Stomach smooth muscle (tissue), 2 donors: ENCODE measurements at regions not wholly inside any gene's neighbourhood (a gene's known extent, or its start where the extent isn't known, plus 50 kb on each side); places are given as distances from the start of the nearest gene placed in this dataset.
"Not testable (repeated sequence)": the region's sequence is repeated elsewhere in the genome, so short reads cannot be mapped to it uniquely, and the experiment has no call there.

ENCODE experiments used
- H3K27ac ChIP-seq: one replicate; pipeline ENCODE4 v1.7.0; 2013; ENCODE audit warnings: mild to moderate bottlenecking, low read length, inconsistent platforms
- H3K27me3 ChIP-seq, 2 donors: one replicate each; pipeline ENCODE4 v1.7.0; 2013; ENCODE audit warnings: low read length in 2 of 2; ENCODE audit not compliant: insufficient read depth in 2 of 2, control insufficient read depth in 1 of 2
- H3K36me3 ChIP-seq, 2 donors: one replicate each; pipeline ENCODE4 v1.7.0; 2013; ENCODE audit warnings: low read length in 2 of 2; ENCODE audit not compliant: control insufficient read depth in 2 of 2, insufficient read depth in 2 of 2
- H3K4me1 ChIP-seq: one replicate; pipeline ENCODE4 v1.7.0; 2013; ENCODE audit warnings: low read length; ENCODE audit not compliant: control insufficient read depth, insufficient read depth
- H3K4me3 ChIP-seq, 2 donors: one replicate each; pipeline ENCODE4 v1.7.0; 2013; ENCODE audit warnings: low read length in 2 of 2
- H3K9ac ChIP-seq, 2 donors: one replicate each; pipeline ENCODE4 v1.7.0; 2013; ENCODE audit warnings: low read length in 2 of 2, mild to moderate bottlenecking in 1 of 2
- H3K9me3 ChIP-seq, 2 donors: one replicate each; pipeline ENCODE4 v1.7.0; 2013; ENCODE audit warnings: low read length in 2 of 2; ENCODE audit not compliant: control insufficient read depth in 2 of 2
- donor health status: healthy.
- donor health status: Pancreatic carcinoma.

DNA sequence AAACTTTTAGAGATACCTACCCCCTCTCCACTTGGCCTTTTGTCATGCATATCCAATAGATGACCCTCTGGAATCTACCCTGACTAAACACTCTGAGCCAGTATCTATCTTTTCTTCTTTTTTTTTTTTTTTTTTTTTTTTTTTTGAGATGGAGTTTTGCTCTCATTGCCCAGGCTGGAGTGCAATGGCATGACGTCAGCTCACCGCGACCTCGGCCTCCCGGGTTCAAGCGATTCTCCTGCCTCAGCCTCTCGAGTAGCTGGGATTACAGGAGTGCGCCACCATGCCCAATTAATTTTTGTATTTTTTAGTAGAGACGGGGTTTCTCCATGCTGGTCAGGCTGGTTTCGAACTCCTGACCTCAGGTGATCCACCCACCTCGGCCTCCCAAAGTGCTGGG is 50.8 kb upstream of the GRIN2B start:
- not testable (repeated sequence) for H3K9me3 ChIP-seq, H3K4me3 ChIP-seq, H3K27me3 ChIP-seq, H3K27ac ChIP-seq, H3K9ac ChIP-seq, H3K36me3 ChIP-seq, H3K4me1 ChIP-seq

- H3K4me3 ChIP-seq = no peak overlapping the region
- H3K36me3 ChIP-seq = no peaks in the 10 kb centered on the region
- H3K9me3 ChIP-seq = no peaks in the 10 kb centered on the region
- no peak overlapping the region for H3K9ac ChIP-seq
- H3K27me3 ChIP-seq = no peaks in the 10 kb centered on the region
- H3K4me1 ChIP-seq = no peaks in the 10 kb centered on the region
- H3K27ac ChIP-seq = no peak overlapping the region
Measured at GRCh38 chr12:14043776-14044175, 62.4 kb upstream of the GRIN2B start.

- no peak overlapping the region for H3K4me3 ChIP-seq
- no peak overlapping the region for H3K27ac ChIP-seq
- no peaks in the 10 kb centered on the region for H3K36me3 ChIP-seq
- no peaks in the 10 kb centered on the region for H3K27me3 ChIP-seq
- H3K9ac ChIP-seq = no peak overlapping the region
- H3K9me3 ChIP-seq = no peaks in the 10 kb centered on the region
- no peaks in the 10 kb centered on the region for H3K4me1 ChIP-seq
Measured at GRCh38 chr12:14048941-14049545, 67.6 kb upstream of the GRIN2B start.

DNA sequence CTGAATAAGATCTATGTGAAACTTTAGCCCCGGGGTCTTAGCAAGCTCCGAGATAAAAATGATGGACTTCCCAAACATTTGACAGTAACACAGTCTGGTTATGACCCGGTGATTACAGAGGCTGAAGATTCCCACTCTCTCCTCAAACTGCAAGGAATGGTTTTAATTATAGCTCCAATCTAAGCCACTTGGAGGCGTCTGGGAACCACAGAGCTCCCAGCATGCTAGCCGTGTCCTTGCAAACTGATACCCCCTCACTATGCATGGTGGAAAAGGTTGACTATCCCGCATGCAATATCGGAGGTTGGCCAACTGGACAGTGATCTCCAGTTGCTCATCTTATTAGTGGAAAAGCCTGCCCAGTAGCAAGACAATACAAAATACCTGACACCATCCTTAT is 76.5 kb upstream of the GRIN2B start:
- H3K4me1 ChIP-seq = no peaks in the 10 kb centered on the region
- H3K36me3 ChIP-seq = no peaks in the 10 kb centered on the region
- no peak overlapping the region for H3K9ac ChIP-seq
- H3K27ac ChIP-seq = no peak overlapping the region
- no peaks in the 10 kb centered on the region for H3K27me3 ChIP-seq
- no peaks in the 10 kb centered on the region for H3K9me3 ChIP-seq
- no peak overlapping the region for H3K4me3 ChIP-seq

GRCh38 chr12:14058717-14059116 is 77.3 kb upstream of the GRIN2B start:
- no peaks in the 10 kb centered on the region for H3K4me1 ChIP-seq
- H3K27ac ChIP-seq = no peak overlapping the region
- H3K36me3 ChIP-seq = no peaks in the 10 kb centered on the region
- H3K4me3 ChIP-seq = no peak overlapping the region
- no peaks in the 10 kb centered on the region for H3K9me3 ChIP-seq
- H3K9ac ChIP-seq = no peak overlapping the region
- no peaks in the 10 kb centered on the region for H3K27me3 ChIP-seq

DNA sequence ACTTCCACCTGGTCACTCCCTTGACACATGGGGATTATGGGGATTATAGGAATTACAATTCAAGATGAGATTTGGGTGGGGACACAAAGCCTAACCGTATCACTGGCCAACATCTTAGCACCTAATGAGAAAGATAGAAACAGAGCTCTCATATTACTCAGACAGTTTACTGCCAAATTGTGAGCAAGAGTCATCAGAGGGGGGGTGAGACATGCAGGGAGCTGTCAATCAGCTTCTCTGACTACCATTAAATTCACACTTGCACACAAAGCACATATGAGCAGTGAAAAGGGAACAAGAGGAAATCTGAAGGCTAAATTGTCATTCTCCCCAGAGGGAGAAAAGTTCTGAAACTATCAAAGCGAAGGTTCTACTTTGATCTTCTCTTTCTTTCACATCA is 78.1 kb upstream of the GRIN2B start:
- Histone ChIP-seq H3K4me3 (no peak overlapping the region), H3K27ac (no peak overlapping the region), H3K4me1 (no peaks in the 10 kb centered on the region), H3K9me3 (no peaks in the 10 kb centered on the region), H3K36me3 (no peaks in the 10 kb centered on the region), H3K9ac (no peak overlapping the region), H3K27me3 (no peaks in the 10 kb centered on the region)

- Histone ChIP-seq H3K9me3 (no peaks in the 10 kb centered on the region), H3K27me3 (no peaks in the 10 kb centered on the region), H3K36me3 (no peaks in the 10 kb centered on the region), H3K9ac (no peak overlapping the region), H3K4me3 (no peak overlapping the region), H3K4me1 (no peaks in the 10 kb centered on the region), H3K27ac (no peak overlapping the region)
Measured at GRCh38 chr12:14065616-14066015, 84.2 kb upstream of the GRIN2B start.

GRCh38 chr12:14066021-14066420 is 84.6 kb upstream of the GRIN2B start:
- no peak overlapping the region for H3K27ac ChIP-seq
- H3K9me3 ChIP-seq = no peaks in the 10 kb centered on the region
- no peaks in the 10 kb centered on the region for H3K4me1 ChIP-seq
- H3K4me3 ChIP-seq = no peak overlapping the region
- H3K27me3 ChIP-seq = no peaks in the 10 kb centered on the region
- no peak overlapping the region for H3K9ac ChIP-seq
- no peaks in the 10 kb centered on the region for H3K36me3 ChIP-seq

DNA sequence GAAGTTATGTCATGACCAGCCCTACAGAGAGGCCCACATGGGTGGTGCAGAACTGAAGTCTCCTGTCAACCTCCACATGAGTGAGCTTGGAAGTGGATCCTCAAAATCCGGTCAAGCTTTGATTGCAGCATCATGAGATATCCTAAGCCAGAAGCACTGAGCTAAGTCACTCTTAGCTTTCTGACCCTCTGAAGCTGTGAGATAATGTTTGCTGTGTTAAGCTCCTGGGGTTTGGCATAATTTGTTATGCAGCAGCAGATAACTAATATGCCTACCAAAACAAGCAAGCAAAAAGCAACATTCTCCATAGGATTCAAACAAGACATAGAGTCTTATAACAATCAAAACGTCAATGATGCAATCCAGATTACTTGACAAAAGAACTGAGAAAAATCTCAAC is 87.6 kb upstream of the GRIN2B start:
- Histone ChIP-seq H3K27ac (no peak overlapping the region), H3K4me3 (no peak overlapping the region), H3K4me1 (no peaks in the 10 kb centered on the region), H3K36me3 (no peaks in the 10 kb centered on the region), H3K9me3 (no peaks in the 10 kb centered on the region), H3K9ac (no peak overlapping the region), H3K27me3 (no peaks in the 10 kb centered on the region)

DNA sequence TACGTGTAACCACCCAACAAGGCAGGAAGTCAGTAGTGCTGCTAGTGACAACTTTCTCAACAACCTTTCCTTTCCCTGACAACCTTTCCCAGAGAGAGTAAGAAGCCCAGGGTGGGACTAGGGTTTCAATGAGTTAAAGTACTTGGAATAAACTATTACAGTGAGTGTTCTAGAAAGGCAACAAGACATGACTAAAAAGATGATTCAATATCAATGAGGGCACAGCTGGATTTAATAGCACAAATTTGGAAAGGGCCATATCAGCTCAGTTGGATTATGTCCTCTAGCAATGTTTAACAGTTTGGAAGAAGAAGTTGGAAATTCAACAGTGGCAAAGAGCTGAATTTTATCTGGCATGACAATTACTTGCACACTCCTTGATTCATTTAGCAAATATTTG is 90.4 kb upstream of the GRIN2B start:
- no peak overlapping the region for H3K4me3 ChIP-seq
- no peaks in the 10 kb centered on the region for H3K4me1 ChIP-seq
- no peaks in the 10 kb centered on the region for H3K36me3 ChIP-seq
- no peak overlapping the region for H3K27ac ChIP-seq
- no peaks in the 10 kb centered on the region for H3K27me3 ChIP-seq
- H3K9me3 ChIP-seq = no peaks in the 10 kb centered on the region
- H3K9ac ChIP-seq = no peak overlapping the region

GRCh38 chr12:14072987-14073386 is 91.6 kb upstream of the GRIN2B start:
- Histone ChIP-seq H3K9me3 (peaks cover 2 to 5% of the 10 kb centered on the region in 2 donors), H3K36me3 (no peaks in the 10 kb centered on the region), H3K27me3 (no peaks in the 10 kb centered on the region), H3K4me3 (no peak overlapping the region), H3K27ac (no peak overlapping the region), H3K4me1 (no peaks in the 10 kb centered on the region), H3K9ac (no peak overlapping the region)
